ENCODE measurements at regions not wholly inside any gene's neighbourhood (a gene's known extent, or its start where the extent isn't known, plus 50 kb on each side); places are given as distances from the start of the nearest gene placed in this dataset.
"Not testable (repeated sequence)": the region's sequence is repeated elsewhere in the genome, so short reads cannot be mapped to it uniquely, and the experiment has no call there.

DNA sequence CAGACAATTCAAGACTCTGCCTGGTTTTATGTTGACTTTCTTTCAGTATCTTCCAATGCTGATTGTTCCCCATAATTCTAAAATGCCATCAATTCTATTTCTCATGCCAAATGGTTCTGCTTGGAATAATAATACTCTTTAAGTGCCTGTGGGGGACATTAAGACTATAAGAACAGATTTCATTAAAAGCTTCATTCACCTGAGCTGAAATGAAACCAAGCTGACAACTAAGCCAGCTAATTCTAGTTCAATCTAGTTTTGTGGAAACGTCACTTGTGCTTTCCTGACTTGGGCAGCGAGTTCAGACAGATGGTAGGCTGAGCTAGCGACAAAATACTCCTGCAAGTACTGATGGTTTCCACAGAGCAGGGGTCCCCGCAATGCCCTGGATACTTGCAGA is 491.1 kb upstream of the RAB6C start:
- no peaks in the 10 kb centered on the region for H3K4me1 Mint-ChIP-seq (ENCODE audit: low read depth)
- H3K9me3 Mint-ChIP-seq: peaks cover 2 to 3% of the 10 kb centered on the region in 2 donors
- no peak for ATAC-seq (replicated peaks in 1 of 2)
- no peak overlapping the region for H3K27ac Mint-ChIP-seq
- DNase-seq: no peak
- H3K36me3 Mint-ChIP-seq (ENCODE audit: insufficient read depth in 2 of 2): no peaks in the 10 kb centered on the region
- H3K27me3 Mint-ChIP-seq (ENCODE audit: low read depth): no peaks in the 10 kb centered on the region
- no peak overlapping the region for H3K4me3 Mint-ChIP-seq

DNA sequence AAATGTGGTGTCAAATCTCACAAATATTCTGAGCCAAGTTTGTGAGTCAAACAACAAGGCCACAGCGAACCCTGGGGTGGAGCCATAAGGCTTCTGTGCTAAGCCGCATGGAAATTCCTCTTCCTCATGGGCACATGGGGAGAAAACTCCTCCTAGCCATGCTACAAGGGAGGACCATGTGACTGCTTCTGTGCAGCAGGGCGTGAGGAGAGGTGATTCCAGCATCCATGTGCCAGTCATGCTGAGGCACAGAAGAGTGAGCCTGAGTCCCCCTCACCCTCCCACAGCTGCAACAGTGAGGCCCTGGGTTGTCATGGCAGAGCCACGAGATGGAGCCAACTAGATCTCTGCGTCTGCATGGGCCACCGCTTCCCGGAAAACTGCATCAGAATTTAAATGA is 488.8 kb upstream of the RAB6C start:
- H3K4me1 Mint-ChIP-seq (ENCODE audit: low read depth): no peaks in the 10 kb centered on the region
- ATAC-seq (replicated peaks in 1 of 2) (no peak), DNase-seq (no peak)
- peaks cover 2 to 3% of the 10 kb centered on the region in 2 donors for H3K9me3 Mint-ChIP-seq
- H3K36me3 Mint-ChIP-seq (ENCODE audit: insufficient read depth in 2 of 2): no peaks in the 10 kb centered on the region
- H3K27ac Mint-ChIP-seq: no peak overlapping the region
- no peaks in the 10 kb centered on the region for H3K27me3 Mint-ChIP-seq (ENCODE audit: low read depth)
- no peak overlapping the region for H3K4me3 Mint-ChIP-seq

DNA sequence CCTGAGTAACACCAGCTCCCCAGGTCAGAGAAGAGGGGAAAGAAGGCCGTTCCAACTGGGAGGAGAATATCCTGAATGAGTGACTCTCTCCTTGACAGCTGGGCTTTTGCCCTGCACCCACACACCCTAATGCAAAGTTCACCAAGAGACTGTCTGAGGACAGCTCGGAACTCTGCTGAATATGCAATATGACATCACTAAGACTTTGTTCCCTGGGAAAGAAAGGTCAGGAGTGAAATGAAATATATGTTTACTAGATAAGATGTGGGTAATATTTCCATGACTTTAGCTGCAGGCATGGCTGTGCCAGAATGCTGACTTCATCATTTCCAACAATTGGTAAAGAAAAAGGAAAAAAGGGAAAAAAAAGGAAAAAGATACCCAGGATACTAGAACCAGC is 488.2 kb upstream of the RAB6C start:
- Mint-ChIP-seq H3K4me1 (ENCODE audit: low read depth) (no peaks in the 10 kb centered on the region), H3K27me3 (ENCODE audit: low read depth) (no peaks in the 10 kb centered on the region), H3K4me3 (no peak overlapping the region), H3K9me3 (peaks cover 2 to 3% of the 10 kb centered on the region in 2 donors), H3K27ac (no peak overlapping the region), H3K36me3 (ENCODE audit: insufficient read depth in 2 of 2) (no peaks in the 10 kb centered on the region)
- ATAC-seq (replicated peaks in 1 of 2) (no peak), DNase-seq (no peak)

DNA sequence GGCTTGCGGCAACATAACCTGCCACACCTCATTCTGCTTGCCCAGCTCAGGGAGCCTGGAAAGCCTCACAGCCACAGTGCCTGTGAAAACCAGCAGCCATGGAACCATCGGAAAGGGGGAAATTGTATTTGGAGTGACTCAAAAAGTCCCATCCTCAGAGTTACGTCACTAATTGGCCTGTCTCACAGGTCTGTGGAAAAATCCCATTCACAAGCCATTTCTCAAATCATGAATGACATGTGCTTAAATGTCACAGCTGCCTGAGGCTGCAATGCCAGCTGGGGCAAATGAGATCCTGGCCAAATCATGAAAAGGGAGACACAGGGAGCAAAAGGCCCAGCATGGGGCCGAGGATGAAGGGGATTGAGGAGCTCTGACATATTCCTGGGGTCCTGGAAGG is 486.9 kb upstream of the RAB6C start:
- Mint-ChIP-seq H3K27me3 (ENCODE audit: low read depth) (no peaks in the 10 kb centered on the region), H3K36me3 (ENCODE audit: insufficient read depth in 2 of 2) (no peaks in the 10 kb centered on the region), H3K4me1 (ENCODE audit: low read depth) (no peaks in the 10 kb centered on the region), H3K4me3 (no peak overlapping the region), H3K27ac (no peak overlapping the region), H3K9me3 (peaks cover 0 to 1% of the 10 kb centered on the region in 2 donors)
- ATAC-seq (replicated peaks in 1 of 2) (no peak), DNase-seq (no peak)

DNA sequence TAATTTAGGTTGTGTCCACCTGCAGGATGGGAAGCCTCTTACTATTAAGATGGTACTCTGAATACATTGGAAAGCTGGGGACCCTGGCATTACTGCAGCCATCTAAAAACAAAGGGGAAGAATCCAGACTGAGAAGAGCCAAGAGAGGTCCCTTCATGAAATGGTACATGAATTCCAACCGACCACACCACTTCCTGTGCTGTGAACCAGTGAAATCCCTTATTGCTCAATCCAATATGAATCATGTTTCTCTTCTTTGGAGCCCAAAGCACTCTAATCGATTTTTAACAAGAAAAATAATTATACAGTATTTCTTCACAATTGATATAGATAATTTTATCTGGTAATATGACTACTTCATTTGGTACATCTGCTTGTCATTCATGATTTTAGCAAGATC is 479.7 kb upstream of the RAB6C start:
- Mint-ChIP-seq H3K9me3 (peaks cover 0 to 3% of the 10 kb centered on the region in 2 donors), H3K27ac (no peak overlapping the region), H3K36me3 (ENCODE audit: insufficient read depth in 2 of 2) (no peaks in the 10 kb centered on the region), H3K27me3 (ENCODE audit: low read depth) (no peaks in the 10 kb centered on the region), H3K4me1 (ENCODE audit: low read depth) (no peaks in the 10 kb centered on the region), H3K4me3 (no peak overlapping the region)
- ATAC-seq (replicated peaks in 1 of 2) (no peak), DNase-seq (no peak)

DNA sequence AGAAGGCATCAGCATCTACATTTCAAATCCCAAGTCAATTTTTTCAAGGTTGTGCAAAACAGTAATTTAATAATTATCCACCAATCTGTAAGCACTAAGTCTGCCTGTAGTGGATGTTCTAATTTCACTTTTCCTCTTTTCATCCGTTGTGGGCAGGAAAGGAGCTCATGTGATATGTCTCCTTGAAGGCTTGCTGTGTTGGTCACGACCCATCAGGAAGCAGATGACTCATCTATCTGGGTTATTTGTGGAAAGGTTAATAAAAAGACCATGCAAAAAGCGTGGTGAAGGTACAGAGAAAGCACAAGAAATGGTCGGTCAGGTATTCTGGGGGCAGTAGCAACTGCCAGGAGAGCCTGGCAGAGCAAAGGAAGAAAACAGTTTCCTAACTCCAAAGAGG is 476.7 kb upstream of the RAB6C start:
- H3K4me1 Mint-ChIP-seq (ENCODE audit: low read depth): no peaks in the 10 kb centered on the region
- H3K4me3 Mint-ChIP-seq: no peak overlapping the region

DNA sequence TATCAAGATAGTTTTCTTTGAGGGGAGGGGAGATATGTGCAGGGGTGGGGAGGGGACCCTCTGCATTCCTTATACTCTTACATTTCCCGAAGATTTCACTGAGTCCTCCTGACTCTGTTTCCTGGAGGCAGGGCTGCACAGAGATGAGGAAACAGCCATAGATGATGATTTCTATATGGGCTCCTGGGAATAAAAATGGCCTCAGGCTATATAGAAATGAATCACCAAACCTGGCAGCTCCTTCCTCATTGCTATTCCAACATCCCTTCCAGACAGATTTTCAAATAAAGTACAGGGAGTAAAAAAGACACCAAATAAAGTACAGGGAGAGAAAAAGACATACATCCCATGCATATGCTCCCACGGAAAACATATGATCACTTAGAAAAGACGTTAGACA is 474.8 kb upstream of the RAB6C start:
- Mint-ChIP-seq H3K27me3 (ENCODE audit: low read depth) (no peaks in the 10 kb centered on the region), H3K4me1 (ENCODE audit: low read depth) (no peaks in the 10 kb centered on the region), H3K9me3 (peaks cover 0 to 3% of the 10 kb centered on the region in 2 donors), H3K27ac (no peak overlapping the region), H3K4me3 (no peak overlapping the region), H3K36me3 (ENCODE audit: insufficient read depth in 2 of 2) (no peaks in the 10 kb centered on the region)
- ATAC-seq (replicated peaks in 1 of 2): no peak
- no peak for DNase-seq

More for the DNA sequence above, 476.7 kb upstream of the RAB6C start:
- no peak for DNase-seq
- H3K9me3 Mint-ChIP-seq: peaks cover 0 to 3% of the 10 kb centered on the region in 2 donors
- H3K36me3 Mint-ChIP-seq (ENCODE audit: insufficient read depth in 2 of 2): no peaks in the 10 kb centered on the region
- H3K27me3 Mint-ChIP-seq (ENCODE audit: low read depth): no peaks in the 10 kb centered on the region
- no peak for ATAC-seq (replicated peaks in 1 of 2)
- no peak overlapping the region for H3K27ac Mint-ChIP-seq

DNA sequence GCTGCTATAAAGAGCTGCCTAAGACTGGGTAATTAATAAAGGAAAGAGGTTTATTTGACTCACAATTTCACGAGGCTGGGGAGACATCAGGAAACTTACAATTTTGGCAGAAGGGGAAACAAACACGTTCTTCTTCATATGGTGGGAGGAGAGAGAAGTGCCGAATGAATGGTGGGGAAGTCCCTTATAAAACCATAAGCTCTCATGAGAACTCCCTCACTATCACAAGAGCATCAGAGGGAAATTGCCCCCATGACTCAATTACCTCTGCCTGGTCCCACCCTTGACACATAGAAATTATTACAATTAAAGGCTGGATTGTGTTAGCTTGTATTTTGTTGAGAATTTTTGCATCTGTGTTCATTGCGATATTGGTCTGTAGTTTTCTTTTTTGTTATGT is 460.5 kb upstream of the RAB6C start:
- Mint-ChIP-seq H3K27me3 (ENCODE audit: low read depth) (peaks cover 6% of the 10 kb centered on the region), H3K4me1 (ENCODE audit: low read depth) (no peaks in the 10 kb centered on the region), H3K27ac (no peak overlapping the region), H3K4me3 (no peak overlapping the region), H3K9me3 (peaks cover 4 to 13% of the 10 kb centered on the region in 2 donors), H3K36me3 (ENCODE audit: insufficient read depth in 2 of 2) (peaks cover 1% of the 10 kb centered on the region in 2 donors)
- DNase-seq: no peak
- no peak for ATAC-seq (replicated peaks in 1 of 2)

DNA sequence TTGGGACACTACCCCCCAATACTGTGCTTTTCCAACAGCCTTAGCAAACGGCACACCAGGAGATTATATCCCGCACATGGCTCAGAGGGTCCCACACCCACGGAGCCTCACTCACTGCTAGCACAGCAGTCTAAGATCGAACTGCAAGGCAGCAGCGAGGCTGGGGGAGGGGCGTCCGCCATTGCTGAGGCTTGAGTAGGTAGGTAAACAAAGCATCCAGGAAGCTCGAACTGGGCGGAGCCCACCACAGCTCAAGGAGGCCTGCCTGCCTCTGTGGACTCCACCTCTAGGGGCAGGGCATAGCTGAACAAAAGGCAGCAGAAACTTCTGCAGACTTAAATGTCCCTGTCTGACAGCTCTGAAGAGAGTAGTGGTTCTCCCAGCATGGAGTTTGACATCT is 447.3 kb upstream of the RAB6C start:
- H3K4me3 Mint-ChIP-seq; DNase-seq; H3K27ac Mint-ChIP-seq; H3K9me3 Mint-ChIP-seq; H3K27me3 Mint-ChIP-seq (ENCODE audit: low read depth); H3K4me1 Mint-ChIP-seq (ENCODE audit: low read depth); H3K36me3 Mint-ChIP-seq (ENCODE audit: insufficient read depth in 2 of 2); ATAC-seq (replicated peaks in 1 of 2): not testable (repeated sequence)

DNA sequence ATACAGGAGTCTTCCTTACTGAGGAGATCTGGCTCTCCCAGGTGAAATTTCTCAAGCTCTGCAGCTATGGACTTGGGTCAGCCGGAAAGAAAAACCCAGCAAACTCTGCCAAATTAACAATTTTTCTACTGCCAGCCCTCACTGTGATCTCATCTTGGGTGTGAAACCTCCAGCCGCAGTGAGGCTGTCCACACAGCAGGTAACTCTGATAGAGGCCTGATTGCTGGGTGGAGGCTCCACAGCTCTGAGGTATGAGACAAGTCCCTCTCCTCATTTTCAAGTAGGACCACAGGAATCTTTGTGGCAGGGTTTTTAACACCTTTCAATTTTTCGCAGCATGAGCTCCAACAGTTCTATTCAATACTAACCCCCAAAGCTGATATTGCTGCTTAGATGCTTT is 430.6 kb upstream of the RAB6C start:
- ATAC-seq (replicated peaks in 1 of 2) (no peak), DNase-seq (no peak)
- peaks cover 6% of the 10 kb centered on the region in 2 donors for H3K9me3 Mint-ChIP-seq
- no peaks in the 10 kb centered on the region for H3K27me3 Mint-ChIP-seq (ENCODE audit: low read depth)
- no peak overlapping the region for H3K4me3 Mint-ChIP-seq
- no peak overlapping the region for H3K27ac Mint-ChIP-seq
- no peaks in the 10 kb centered on the region for H3K4me1 Mint-ChIP-seq (ENCODE audit: low read depth)
- H3K36me3 Mint-ChIP-seq (ENCODE audit: insufficient read depth in 2 of 2): no peaks in the 10 kb centered on the region

DNA sequence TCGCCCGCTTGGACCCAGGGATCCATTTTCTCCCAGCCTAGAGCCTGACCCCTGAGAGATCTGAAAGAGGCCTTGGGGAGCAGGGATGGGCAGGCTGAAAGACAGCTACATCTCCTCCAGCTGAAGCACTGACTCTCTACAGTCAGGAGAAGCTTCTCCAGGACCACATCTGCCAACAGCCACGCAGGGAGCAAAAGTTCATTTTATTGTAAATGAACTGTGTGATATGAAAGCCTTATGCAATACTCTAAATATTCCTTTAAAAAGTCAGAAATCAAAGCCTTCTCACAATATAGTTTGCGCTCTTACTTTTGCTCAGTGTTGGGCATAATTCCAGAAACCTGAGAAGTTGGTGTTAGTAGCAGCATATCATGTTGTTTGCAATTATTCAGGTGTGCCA is 428.9 kb upstream of the RAB6C start:
- Mint-ChIP-seq H3K36me3 (ENCODE audit: insufficient read depth in 2 of 2) (no peaks in the 10 kb centered on the region), H3K4me1 (ENCODE audit: low read depth) (no peaks in the 10 kb centered on the region), H3K9me3 (peaks cover 2 to 4% of the 10 kb centered on the region in 2 donors), H3K27ac (no peak overlapping the region), H3K4me3 (no peak overlapping the region), H3K27me3 (ENCODE audit: low read depth) (no peaks in the 10 kb centered on the region)
- no peak for ATAC-seq (replicated peaks in 1 of 2)
- DNase-seq: no peak

DNA sequence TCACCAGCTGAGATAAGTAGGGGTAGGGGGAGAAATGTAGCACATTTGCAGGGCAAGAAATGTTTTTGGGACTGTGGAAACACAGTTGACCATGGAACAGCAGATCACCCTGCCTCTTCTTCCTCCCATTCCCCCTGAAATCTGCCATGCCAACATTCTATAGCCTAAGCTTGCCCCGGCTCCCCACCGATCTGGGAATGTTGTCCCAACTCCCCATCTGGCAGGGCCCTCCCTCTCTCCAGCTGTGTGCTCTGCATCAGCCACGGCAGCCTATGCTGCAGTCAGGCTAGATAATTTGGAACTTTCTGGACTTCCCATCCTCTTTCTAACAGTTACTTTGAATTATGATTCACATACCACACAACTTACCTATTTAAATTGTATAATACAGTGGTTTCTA is 425.1 kb upstream of the RAB6C start:
- no peak overlapping the region for H3K27ac Mint-ChIP-seq
- no peaks in the 10 kb centered on the region for H3K4me1 Mint-ChIP-seq (ENCODE audit: low read depth)
- ATAC-seq (replicated peaks in 1 of 2) (no peak), DNase-seq (no peak)
- H3K36me3 Mint-ChIP-seq (ENCODE audit: insufficient read depth in 2 of 2): no peaks in the 10 kb centered on the region
- no peak overlapping the region for H3K4me3 Mint-ChIP-seq
- peaks cover 0 to 2% of the 10 kb centered on the region in 2 donors for H3K9me3 Mint-ChIP-seq
- H3K27me3 Mint-ChIP-seq (ENCODE audit: low read depth): no peaks in the 10 kb centered on the region

DNA sequence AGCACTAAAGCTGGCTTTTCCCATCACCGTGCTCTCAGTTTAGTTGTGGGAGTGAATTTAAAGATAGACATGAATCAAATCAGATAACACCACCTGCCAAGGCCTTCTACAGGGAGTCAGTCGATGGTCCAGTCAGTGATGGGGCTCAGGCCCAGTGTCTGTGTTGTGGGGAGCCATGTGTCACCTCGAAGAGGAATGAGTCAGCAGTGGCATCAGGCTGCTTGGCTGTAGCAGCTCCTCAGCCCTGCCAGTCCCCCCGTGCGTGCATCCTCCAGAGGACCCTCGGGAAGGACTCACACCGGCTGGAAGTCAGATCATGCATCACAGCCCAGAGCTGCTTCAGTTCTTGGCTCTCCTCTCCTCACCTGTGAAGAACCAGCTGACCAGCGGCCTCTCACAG is 420.4 kb upstream of the RAB6C start:
- H3K9me3 Mint-ChIP-seq: no peaks in the 10 kb centered on the region
- no peaks in the 10 kb centered on the region for H3K4me1 Mint-ChIP-seq (ENCODE audit: low read depth)
- no peaks in the 10 kb centered on the region for H3K36me3 Mint-ChIP-seq (ENCODE audit: insufficient read depth in 2 of 2)
- H3K27me3 Mint-ChIP-seq (ENCODE audit: low read depth): no peaks in the 10 kb centered on the region
- H3K27ac Mint-ChIP-seq: no peak overlapping the region
- DNase-seq (no peak), ATAC-seq (replicated peaks in 1 of 2) (no peak)
- H3K4me3 Mint-ChIP-seq: no peak overlapping the region

DNA sequence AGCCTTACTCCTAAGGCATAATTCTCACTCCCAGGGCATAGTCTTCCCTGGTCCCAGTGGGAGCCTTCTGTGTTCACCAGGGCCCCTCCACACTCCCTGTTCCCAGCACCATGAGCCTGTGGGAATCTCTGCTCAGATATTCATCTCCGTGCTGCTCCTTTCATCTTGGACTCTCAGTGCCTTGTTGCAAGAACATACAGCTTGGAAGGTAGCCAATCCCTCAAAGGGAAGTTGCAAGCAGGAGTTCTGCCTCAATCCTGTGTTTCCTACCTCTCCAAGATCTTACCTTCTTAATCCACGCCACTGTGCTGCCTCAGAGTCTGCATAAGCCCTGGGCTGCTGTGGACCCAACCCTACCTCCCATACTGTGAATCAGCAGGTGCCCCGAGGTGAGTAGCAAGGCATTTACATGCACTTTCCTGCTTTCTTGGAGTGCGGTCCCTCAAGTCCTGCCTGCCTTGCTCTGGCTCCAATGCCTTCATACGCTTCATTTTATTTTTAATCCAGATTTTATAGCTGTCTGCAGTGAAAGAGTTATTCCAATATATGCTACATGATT is 413.8 kb upstream of the RAB6C start:
- ATAC-seq (replicated peaks in 1 of 2): no peak
- Mint-ChIP-seq H3K27ac (no peak overlapping the region), H3K36me3 (ENCODE audit: insufficient read depth in 2 of 2) (peaks cover 2 to 6% of the 10 kb centered on the region in 2 donors), H3K4me3 (no peak overlapping the region), H3K27me3 (ENCODE audit: low read depth) (no peaks in the 10 kb centered on the region), H3K9me3 (peaks cover 6 to 11% of the 10 kb centered on the region in 2 donors), H3K4me1 (ENCODE audit: low read depth) (no peaks in the 10 kb centered on the region)
- DNase-seq: no peak
